ENCODE measurements at regions not wholly inside any gene's neighbourhood (a gene's known extent, or its start where the extent isn't known, plus 50 kb on each side); places are given as distances from the start of the nearest gene placed in this dataset.

GRCh38 chr11:80383655-80384054 is 942.8 kb upstream of the TENM4 start:
- no TSS peak for BruUV-seq (replicated peaks)
- no peak for DNase-seq (ENCODE audit: low read depth, low spot score)
- intact Hi-C loops (cut with micrococcal nuclease) (no loop called here), dilution Hi-C loops (cut with MboI; ENCODE audit: extremely low pct_ligation_motif_present, low sequenced_read_pairs) (no loop called here)
- TF ChIP-seq, protein P1, sequence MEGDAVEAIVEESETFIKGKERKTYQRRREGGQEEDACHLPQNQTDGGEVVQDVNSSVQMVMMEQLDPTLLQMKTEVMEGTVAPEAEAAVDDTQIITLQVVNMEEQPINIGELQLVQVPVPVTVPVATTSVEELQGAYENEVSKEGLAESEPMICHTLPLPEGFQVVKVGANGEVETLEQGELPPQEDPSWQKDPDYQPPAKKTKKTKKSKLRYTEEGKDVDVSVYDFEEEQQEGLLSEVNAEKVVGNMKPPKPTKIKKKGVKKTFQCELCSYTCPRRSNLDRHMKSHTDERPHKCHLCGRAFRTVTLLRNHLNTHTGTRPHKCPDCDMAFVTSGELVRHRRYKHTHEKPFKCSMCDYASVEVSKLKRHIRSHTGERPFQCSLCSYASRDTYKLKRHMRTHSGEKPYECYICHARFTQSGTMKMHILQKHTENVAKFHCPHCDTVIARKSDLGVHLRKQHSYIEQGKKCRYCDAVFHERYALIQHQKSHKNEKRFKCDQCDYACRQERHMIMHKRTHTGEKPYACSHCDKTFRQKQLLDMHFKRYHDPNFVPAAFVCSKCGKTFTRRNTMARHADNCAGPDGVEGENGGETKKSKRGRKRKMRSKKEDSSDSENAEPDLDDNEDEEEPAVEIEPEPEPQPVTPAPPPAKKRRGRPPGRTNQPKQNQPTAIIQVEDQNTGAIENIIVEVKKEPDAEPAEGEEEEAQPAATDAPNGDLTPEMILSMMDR (IDR thresholded peaks at IDR 0.05; ENCODE audit: extremely low read depth in 1 of 2, insufficient read depth in 1 of 2, low read depth in 1 of 2, low read length in 2 of 2), result no peak
- no peak overlapping the region for H3K27ac ChIP-seq (ENCODE audit: insufficient read depth, low read depth, low read length)
- no peak overlapping the region for H3K9ac ChIP-seq (replicated peaks; ENCODE audit: extremely low read depth, insufficient read depth, low read length)
- FAIRE-seq, result no peak
- no peaks in the 10 kb centered on the region for H3K9me3 ChIP-seq (replicated peaks; ENCODE audit: control insufficient read depth, insufficient read depth, low read length)
- no peaks in the 10 kb centered on the region for H3K36me3 ChIP-seq (ENCODE audit: control insufficient read depth in 2 of 2, extremely low read depth in 1 of 2, insufficient read depth in 2 of 2, low read length in 2 of 2)
- H4K20me1 ChIP-seq (replicated peaks; ENCODE audit: control insufficient read depth, extremely low read depth, insufficient read depth, low read length), result no peaks in the 10 kb centered on the region
- H3K9me1 ChIP-seq (replicated peaks; ENCODE audit: control insufficient read depth, extremely low read depth, insufficient read depth, low read length), result no peaks in the 10 kb centered on the region
- H3K4me2 ChIP-seq (ENCODE audit: insufficient read depth, low read length), result no peak overlapping the region
- H3K27me3 ChIP-seq (ENCODE audit: control insufficient read depth in 2 of 2, insufficient read depth in 2 of 2, low read length in 2 of 2), result no peaks in the 10 kb centered on the region
- H2AFZ ChIP-seq (ENCODE audit: low read depth, low read length), result no peak overlapping the region
- H3K4me3 ChIP-seq (replicated peaks in 1 of 3; ENCODE audit: insufficient read depth in 1 of 3, low read depth in 1 of 3, low read length in 3 of 3), result no peak overlapping the region
- CTCF ChIA-PET, result no interaction called here
- POLR2A ChIA-PET, result no interaction called here
- H3K79me2 ChIP-seq (ENCODE audit: control insufficient read depth, insufficient read depth, low read length), result no peaks in the 10 kb centered on the region
- no peaks in the 10 kb centered on the region for H3K4me1 ChIP-seq (ENCODE audit: control insufficient read depth, extremely low read depth, insufficient read depth, low read length)

GRCh38 chr11:80379620-80380278 is 938.9 kb upstream of the TENM4 start:
- H3K27me3 ChIP-seq (ENCODE audit: control insufficient read depth in 2 of 2, insufficient read depth in 2 of 2, low read length in 2 of 2), result no peaks in the 10 kb centered on the region
- H2AFZ ChIP-seq (ENCODE audit: low read depth, low read length), result no peak overlapping the region
- TF ChIP-seq FOS (IDR thresholded peaks at IDR 0.05; ENCODE audit: borderline replicate concordance, insufficient read depth, low read length) (no peak), EZH2 (IDR thresholded peaks at IDR 0.05; ENCODE audit: borderline replicate concordance, low read depth, low read length, severe bottlenecking) (no peak), POLR2A (IDR thresholded peaks at IDR 0.05; ENCODE audit: low read depth, low read length) (no peak), POLR2AphosphoS5 (IDR thresholded peaks at IDR 0.05; ENCODE audit: insufficient read depth, low read depth, low read length) (no peak), JUN (IDR thresholded peaks at IDR 0.05; ENCODE audit: borderline replicate concordance, insufficient read depth, insufficient read length, low read depth) (no peak), GATA2 (IDR thresholded peaks at IDR 0.05; ENCODE audit: insufficient read depth, insufficient read length, low read depth, low read length) (no peak), MYC (IDR thresholded peaks at IDR 0.05; ENCODE audit: low read depth, low read length) (no peak)
- TF ChIP-seq, protein P1 (IDR thresholded peaks at IDR 0.05; ENCODE audit: extremely low read depth in 1 of 2, insufficient read depth in 1 of 2, low read depth in 1 of 2, low read length in 2 of 2), result no peak
- TF ChIP-seq, protein P2, sequence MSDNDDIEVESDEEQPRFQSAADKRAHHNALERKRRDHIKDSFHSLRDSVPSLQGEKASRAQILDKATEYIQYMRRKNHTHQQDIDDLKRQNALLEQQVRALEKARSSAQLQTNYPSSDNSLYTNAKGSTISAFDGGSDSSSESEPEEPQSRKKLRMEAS (IDR thresholded peaks at IDR 0.05; ENCODE audit: insufficient read depth, insufficient read length), result no peak
- CTCF ChIA-PET, result no interaction called here
- no peaks in the 10 kb centered on the region for H3K4me1 ChIP-seq (ENCODE audit: control insufficient read depth, extremely low read depth, insufficient read depth, low read length)
- no peaks in the 10 kb centered on the region for H3K9me1 ChIP-seq (replicated peaks; ENCODE audit: control insufficient read depth, extremely low read depth, insufficient read depth, low read length)
- H4K20me1 ChIP-seq (replicated peaks; ENCODE audit: control insufficient read depth, extremely low read depth, insufficient read depth, low read length), result no peaks in the 10 kb centered on the region
- POLR2A ChIA-PET, result no interaction called here
- no peaks in the 10 kb centered on the region for H3K36me3 ChIP-seq (ENCODE audit: control insufficient read depth in 2 of 2, extremely low read depth in 1 of 2, insufficient read depth in 2 of 2, low read length in 2 of 2)
- FAIRE-seq (no peak), DNase-seq (ENCODE audit: low read depth, low spot score) (no peak)
- H3K9me3 ChIP-seq (replicated peaks; ENCODE audit: control insufficient read depth, insufficient read depth, low read length), result no peaks in the 10 kb centered on the region
- H3K4me3 ChIP-seq (replicated peaks in 1 of 3; ENCODE audit: insufficient read depth in 1 of 3, low read depth in 1 of 3, low read length in 3 of 3), result no peak overlapping the region
- dilution Hi-C loops (cut with MboI; ENCODE audit: extremely low pct_ligation_motif_present, low sequenced_read_pairs), result no loop called here
- H3K27ac ChIP-seq (ENCODE audit: insufficient read depth, low read depth, low read length), result no peak overlapping the region
- H3K4me2 ChIP-seq (ENCODE audit: insufficient read depth, low read length), result no peak overlapping the region
- intact Hi-C loops (cut with micrococcal nuclease), result no loop called here
- no peaks in the 10 kb centered on the region for H3K79me2 ChIP-seq (ENCODE audit: control insufficient read depth, insufficient read depth, low read length)
- H3K9ac ChIP-seq (replicated peaks; ENCODE audit: extremely low read depth, insufficient read depth, low read length), result no peak overlapping the region
- BruUV-seq (replicated peaks), result no TSS peak
